HG03103 (cell line): ENCODE measurements at regions not wholly inside any gene's neighbourhood (a gene's known extent, or its start where the extent isn't known, plus 50 kb on each side); places are given as distances from the start of the nearest gene placed in this dataset.
"Not testable (repeated sequence)": the region's sequence is repeated elsewhere in the genome, so short reads cannot be mapped to it uniquely, and the experiment has no call there.

Experiments
- ATAC-seq: cut with Tn5 transposase; IDR thresholded peaks from one replicate; pipeline ENCODE4 v1.9.1; 2021; ENCODE audit warnings: low read depth; ENCODE audit not compliant: unreplicated experiment

DNA sequence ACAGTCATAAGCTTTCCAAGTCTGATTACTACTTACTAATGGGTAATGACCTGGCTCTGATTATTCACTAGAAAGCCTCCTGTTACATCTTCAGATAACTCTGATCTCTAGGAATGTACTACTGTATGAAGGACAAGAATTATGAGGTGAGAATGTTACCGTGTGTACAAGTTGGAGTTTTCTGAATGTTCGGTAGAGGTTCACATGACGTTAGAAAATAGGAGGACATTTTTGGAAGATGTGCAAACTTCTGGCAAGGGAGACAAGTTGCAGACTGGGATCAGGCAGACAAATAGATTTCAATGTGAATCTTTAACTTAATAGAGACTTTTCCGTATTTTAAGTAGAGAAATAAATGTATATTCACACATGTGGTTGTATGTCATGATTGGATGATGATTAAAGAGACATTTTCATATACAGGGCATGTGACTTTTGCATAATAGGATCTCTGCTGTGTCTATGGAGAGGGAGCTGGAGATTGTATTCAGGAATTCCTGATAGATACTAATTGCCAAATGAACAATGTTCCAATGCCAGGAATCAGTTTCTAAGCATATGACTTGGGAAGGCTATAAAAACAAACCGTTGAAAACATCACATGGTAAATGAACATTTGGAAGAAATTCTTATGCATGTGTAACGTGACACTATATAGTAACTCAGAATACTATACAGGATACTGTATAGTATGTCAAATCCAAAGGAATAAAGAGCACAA, 1695.8 kb upstream of the PIK3C3 start:
- no peak for ATAC-seq

DNA sequence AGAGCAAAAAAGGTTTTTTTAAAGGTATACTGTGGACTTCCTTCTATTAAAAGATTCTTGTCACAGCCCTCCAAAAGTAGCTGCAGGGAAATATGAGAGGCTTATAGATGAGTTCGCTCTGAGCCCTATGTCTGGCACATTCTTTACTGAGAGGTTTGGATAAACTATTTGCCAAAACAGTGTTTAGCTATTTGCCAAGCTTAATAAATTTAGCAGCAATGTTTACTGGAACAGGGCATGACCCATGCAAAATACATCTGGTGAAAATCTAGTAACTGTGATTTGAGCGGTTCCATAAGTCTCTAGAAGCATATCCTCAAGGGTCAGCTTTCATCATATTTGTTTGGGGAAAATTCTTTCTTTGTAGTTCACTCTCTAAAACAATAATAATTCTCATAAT, 1696.7 kb upstream of the PIK3C3 start:
- ATAC-seq: no peak

DNA sequence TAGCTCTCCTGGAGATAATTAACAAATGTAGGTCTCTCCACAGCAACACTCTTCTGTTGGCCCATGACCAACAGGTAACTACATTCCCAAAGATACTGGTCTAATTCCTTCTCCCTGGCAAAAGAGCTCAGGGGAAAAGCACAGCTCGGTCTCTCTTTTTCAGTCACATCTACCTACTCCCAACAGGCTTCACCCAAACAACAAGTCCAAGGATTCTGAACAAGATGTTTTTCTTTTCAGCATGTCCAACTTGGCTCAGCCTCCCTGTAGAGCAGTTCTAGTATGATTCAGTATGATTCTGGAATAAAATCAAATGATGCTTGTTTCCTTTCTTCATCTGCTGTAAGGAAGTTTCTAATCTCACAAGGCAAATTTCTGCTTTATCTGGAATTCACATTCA, 1704.8 kb upstream of the PIK3C3 start:
- ATAC-seq: no peak

DNA sequence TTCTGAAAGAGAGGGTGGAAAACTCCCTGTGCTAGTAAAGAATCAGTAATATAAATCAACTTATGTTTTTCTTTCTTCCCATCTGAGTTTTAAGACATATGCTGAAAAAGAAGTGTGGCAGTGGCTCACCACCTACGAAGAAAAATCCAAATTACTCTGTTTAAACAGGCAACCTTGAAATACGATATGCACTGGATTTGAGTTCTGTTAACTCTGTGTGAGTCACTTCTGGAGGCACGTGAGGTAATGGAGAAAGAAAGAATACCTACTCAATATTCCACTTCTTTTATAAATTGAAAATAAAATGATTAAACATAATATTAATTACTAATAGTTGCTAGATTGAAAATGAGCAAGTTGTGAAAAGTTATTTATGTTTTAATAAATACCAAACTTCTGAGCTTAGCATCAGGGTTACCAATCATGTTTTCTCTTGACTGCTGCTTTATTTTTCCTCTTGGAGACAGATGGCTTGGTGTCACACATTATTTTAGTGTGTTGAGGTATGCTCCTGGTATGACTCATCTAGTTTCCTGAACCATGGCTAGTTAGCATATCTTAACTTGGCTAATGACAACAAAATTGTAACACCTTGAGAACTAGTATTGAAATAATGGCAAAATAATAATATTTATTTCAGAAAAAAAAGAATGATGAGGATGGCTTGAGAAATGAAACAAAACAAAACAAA, 1705.5 kb upstream of the PIK3C3 start:
- ATAC-seq: no peak

DNA sequence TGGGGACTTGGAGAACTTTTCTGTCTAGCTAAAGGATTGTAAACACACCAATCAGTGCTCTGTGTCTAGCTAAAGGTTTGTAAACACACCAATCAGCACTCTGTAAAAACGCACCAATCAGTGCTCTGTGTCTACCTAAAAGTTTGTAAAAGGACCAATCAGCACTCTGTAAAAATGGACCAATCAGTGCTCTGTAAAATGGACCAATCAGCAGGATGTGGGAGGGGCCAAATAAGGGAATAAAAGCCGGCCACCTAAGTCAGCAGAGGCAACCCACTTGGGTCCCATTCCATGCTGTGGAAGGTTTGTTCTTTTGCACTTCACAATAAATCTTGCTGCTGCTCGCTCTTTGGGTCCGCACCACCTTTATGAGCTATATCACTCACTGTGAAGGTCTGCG, 1709.4 kb upstream of the PIK3C3 start:
- ATAC-seq: not testable (repeated sequence)

DNA sequence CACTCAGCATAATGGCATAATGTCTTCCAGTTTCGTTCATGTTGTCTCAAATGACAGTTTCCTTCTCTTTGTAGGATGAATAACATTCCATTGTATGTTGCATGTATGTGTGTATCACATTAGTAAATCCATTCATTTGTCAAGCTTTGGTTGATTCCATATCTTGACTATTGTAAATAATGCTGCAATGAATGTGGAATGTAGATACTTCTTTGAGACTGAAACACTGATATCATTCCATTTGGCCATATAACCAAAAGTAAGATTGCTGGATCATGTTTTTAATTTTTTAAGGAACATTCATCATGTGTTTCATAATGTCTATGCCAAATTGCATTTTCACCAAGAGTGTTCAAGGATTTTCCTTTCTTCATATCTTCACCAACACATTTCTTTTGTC, 1711.4 kb upstream of the PIK3C3 start:
- ATAC-seq: no peak

DNA sequence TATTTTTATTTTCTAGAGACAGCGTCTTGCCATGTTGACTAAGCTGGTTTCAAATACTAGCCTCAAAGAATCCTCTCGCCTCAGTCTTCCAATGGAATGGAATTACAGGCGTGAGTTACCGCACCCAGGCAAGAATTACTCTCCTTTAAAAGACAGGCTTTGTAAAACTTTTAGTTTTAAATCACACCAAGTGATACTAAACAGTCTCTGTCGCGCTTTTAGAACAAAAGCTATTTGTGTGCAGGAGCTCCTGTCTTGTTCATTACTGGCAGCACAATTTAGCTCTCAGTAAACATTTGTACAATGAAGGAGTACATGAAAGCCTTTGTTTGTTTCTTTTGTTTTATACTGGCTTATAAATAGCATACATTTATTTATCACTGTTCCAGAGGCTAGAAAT, 1719.2 kb upstream of the PIK3C3 start:
- no peak for ATAC-seq

DNA sequence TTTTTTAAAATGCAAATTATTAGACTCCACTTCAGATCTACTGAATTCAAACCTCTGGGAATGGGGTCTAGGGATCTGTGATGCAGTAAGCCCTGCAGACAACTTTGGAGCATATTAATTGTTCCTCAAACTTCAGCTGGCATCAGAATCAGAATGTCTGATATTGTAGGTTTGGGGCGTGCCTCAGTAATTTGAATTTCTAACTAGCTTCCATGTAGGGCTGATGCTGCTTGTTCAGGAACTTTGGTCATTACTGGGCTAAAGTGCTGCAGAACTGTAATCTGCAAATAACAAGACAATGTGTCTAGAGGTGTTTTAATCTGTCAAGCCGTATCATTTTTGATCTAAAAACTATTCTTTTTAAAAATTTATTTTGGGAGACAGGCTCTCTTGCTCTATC, 1719.7 kb upstream of the PIK3C3 start:
- ATAC-seq: no peak

DNA sequence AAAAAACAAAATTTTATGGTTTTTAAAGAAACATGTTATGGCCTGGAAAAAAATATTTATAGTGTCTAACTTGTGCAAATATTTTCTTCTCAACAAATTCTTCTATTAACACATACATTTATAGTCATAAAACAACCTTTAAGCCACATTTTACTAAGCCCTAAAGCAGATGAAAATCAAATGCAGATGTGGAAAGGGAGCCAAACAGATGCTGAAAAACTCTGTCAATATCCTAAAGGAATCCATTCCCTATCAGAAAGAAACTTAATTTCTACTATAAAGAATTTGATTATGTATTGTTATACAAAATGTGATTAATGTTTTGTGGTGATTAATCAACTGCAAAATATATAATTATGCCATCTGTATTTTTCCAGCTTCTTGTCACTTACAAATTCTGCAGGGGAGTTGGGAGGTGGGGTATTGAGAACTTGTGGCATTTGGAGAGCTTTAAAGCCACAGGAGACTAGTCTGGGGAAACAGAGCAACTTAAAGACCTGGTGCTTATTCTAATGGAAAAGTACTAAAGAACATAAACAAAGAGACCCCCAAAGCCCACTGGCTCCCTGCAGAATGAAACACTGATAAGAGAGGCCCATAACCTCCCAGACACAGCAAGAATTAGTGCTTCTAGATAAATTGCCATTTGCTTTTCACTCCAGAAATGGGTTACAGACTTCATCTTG, 1721.0 kb upstream of the PIK3C3 start:
- ATAC-seq: no peak

DNA sequence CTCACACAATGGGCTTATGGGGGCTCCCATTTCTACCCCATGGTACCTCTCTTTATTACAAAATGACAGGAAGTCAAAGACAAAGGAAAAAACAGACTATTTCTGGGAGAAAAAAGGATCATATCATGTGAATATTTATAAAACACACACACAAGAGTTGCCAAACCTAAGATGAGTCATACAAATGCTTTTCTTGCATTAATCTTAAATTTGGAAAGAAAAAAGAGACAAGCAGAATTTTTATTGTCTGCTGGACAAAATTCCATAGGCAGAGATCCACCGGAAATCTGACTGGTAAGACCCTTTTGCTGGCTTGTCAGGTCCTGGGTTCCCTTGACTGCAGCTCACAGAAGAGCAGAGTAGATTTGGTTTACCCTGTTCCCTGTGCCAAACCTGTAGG, 1732.3 kb upstream of the PIK3C3 start:
- ATAC-seq: no peak

DNA sequence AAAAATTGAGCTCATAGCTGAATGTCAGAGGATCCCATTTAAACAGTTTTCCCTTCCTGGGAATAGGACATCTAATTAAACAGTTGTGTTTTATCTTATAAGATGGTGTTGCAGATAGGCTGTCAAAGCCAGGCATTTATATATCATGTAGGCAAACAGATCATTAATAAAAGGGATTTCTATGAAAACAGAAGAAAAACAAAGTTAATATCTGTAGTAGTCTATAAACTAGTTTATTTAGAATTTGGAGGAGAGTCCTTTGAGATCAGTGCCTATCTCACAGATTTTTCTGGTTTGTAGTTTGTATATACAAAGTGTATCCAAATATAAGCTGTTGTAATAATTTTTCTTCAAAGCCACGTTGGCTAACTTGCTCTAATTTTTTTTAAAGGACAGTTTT, 1738.2 kb upstream of the PIK3C3 start:
- no peak for ATAC-seq

DNA sequence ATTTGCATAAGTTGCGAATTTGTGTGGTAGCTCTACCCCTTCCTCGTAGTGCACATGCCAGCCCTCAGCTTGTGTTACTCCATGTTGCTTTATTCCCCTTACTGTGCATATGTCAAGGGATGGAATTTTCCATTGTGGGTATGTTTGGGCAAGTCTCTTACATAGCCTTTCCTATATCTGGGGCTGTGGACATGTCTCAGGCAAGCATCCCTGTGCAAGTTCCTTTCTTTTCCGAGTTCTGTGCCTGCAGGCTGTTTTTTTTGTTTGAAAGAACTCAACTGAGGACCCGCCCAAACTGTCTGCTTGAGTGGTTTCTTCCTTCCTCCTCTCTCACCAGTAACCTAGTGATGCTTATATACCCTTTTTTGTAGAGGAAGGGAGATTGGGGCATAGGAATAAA, 1739.1 kb upstream of the PIK3C3 start:
- no peak for ATAC-seq

DNA sequence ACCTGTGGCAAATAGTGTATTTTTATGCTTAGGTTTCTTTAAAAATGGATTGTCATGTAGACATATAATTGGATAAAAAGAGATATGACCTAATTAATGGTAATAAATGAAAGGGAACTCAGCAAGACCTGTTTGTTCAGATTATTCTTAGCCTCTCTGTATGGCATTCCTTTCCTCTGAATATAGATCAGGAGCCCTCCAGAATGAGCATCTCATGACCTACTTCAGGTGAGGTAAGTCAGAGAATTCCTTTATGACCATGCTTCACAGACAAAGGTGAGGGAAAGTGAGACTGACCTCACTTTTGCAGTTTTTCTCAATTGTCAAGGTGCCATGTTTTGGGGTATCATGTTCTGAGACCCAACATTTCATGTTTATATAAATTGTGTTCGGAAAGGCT, 1744.3 kb upstream of the PIK3C3 start:
- no peak for ATAC-seq

DNA sequence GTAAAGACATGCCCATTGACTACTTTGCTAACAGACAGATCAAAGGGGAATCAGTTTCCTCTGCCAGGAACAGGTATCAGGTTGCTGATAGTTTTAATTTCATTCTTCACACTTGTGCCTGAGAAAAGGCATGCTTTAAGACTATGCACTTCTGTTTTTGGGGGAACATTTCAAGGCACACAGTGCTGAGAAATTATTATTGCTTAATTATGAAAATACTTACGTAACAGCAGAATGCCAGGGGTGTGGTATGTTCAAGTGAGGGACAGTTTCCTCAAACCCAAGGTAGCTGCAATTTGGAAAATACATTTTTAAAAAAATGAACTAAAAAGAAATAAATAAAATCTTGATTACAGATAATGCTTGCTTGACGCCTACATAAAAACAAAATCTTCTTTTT, 1746.1 kb upstream of the PIK3C3 start:
- no peak for ATAC-seq

DNA sequence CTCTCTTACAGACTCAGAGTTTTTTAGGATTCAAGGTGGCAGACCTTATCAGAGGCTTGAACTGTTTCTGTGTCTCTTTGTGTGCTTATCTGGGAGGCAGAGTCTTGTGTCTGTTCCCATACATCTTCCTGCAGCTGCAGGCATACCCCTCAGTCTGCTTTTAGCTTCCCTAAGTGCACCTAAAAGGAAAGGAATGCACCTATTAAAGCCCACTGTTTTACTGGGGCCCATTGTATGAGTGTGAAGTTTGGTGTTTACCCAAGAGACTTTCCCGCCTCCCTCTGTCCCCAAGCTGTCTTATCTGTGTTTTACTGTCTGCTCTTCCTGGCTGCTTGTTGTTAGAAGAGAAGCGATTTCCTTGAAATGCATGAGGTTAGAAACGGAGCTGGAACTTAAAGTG, 1757.3 kb upstream of the PIK3C3 start:
- ATAC-seq: no peak

DNA sequence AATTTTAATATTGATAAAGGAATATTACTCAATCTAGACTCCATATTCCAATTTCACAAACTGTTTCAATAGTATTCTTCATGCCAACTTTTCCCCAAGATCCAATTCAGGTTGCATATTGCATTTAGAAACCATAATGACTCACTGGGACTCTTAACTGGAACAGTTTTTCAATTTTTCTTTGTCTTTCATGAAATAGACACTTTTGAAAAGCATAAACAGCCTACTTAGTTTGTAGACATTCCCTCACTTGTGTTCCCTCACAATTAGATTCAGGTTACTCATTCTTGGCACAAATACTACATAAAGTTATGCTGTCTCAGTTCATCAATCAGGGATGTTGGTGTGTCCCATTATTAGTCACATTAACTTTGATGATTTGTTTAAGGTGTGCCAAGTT, 1768.4 kb upstream of the PIK3C3 start:
- ATAC-seq: no peak

DNA sequence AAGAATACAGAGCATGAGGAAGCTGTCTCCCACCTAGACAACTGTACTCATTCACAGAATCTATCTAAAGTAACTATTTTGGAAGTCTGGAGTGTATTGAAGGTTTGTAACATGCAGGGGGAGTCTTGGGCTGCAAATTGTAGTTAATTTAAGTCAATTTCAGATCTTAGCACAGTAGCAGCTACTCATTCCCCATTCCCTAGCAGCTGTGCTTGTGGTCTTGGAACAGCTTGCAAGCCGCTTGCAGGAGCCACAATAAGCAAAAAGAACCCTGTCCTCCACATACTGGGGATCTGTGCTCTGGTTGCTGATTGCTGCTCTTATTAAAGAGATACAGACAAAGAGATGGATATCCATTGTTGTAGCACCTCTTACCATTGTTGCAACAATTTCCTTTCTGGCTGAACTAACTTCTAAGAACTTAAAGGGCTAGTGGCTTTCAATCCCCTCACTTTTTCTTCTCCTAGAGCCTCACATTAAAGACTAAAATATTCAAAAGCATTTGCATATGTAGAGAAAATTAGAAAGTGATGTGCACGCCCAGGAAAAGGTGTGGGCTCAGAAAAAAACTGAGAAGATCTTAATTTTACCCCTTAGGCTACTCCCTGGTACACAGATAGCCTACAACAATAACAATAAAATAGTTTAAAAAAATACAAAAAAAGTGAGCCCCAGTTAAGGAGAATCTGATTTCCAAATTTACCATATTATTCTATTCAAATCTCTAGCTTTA, 1775.1 kb upstream of the PIK3C3 start:
- no peak for ATAC-seq

DNA sequence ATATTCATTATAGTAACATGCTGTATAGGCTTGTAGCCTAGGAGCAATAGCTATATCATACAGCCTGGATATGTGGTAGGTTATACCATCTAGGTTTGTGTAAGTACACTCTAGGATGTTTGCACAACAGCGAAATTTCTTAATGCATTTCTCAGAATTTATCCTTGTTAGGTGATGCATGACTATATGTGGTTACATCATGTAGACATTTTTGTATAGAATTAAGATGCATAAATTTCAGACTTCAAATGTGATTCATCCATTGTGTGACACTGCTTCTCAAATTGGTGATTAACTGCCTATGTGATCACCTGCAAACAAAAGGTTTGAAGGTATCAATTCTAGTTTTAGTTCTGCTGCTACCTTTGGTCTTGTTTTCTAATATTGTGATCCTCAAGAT, 1787.0 kb upstream of the PIK3C3 start:
- ATAC-seq: no peak

DNA sequence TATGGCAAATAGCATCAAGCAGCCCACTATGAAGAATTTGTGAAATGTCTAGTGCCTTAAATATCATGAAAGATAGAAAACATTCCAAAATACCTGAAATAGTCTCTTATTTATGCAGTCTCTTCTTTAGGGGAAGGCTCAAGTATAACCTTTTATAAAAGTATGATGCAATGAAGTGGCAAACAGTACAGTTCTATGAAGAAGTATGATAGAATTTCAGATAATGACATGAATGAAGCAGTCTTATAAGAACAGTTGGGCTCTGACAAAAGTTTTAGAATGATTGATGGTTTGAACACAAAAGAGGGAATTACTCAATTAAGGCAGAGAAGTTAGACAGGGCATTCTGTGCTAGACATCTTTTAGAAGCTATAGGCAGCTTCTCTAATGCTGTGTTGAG, 1791.8 kb upstream of the PIK3C3 start:
- ATAC-seq: no peak

DNA sequence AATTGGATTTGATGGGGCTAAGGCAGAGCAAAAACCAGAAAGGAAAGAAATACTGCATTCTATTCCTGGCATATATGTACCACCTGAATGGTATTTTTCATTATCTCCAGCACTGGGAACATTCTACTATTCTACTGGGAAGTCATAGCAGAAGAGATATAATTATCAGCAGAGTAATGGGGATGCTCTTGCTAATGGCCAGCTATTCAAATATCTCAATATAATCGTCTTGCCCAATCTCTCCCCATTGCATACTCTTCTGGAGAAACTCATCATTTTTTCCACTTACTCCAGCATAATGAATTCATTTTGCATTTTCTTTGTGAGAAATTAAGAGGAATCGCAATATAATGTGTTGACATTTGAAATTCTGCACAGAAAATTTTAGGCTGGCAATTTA, 1794.7 kb upstream of the PIK3C3 start:
- ATAC-seq: no peak
